ENCODE measurements at regions not wholly inside any gene's neighbourhood (a gene's known extent, or its start where the extent isn't known, plus 50 kb on each side); places are given as distances from the start of the nearest gene placed in this dataset.

GRCh38 chr13:107927557-107927956 lies 287.8 kb downstream of the LIG4 start:
- TF ChIP-seq CTCF (conservative IDR thresholded peaks at IDR 0.05; ENCODE audit: low read depth, low read length) = no peak
- TF ChIP-seq EZH2 (IDR thresholded peaks at IDR 0.05; ENCODE audit: low read length, unreplicated experiment) = no peak
- no peak for TF ChIP-seq EZH2phosphoT487 (IDR thresholded peaks at IDR 0.05; ENCODE audit: borderline replicate concordance, low read length)

Data from PC-3 (cell line).